ENCODE measurements at regions not wholly inside any gene's neighbourhood (a gene's known extent, or its start where the extent isn't known, plus 50 kb on each side); places are given as distances from the start of the nearest gene placed in this dataset.

GRCh38 chr3:26081806-26082205 lies 291.9 kb downstream of the OXSM start:
- H3K9me1 ChIP-seq (ENCODE audit: control insufficient read depth, extremely low read depth, insufficient read depth, low read length), result no peaks in the 10 kb centered on the region
- DNase-seq (ENCODE audit: low read depth, low spot score) (no peak), FAIRE-seq (no peak)
- no peak overlapping the region for H3K4me3 ChIP-seq (ENCODE audit: control insufficient read depth in 2 of 3, extremely low read depth in 1 of 3, insufficient read depth in 2 of 3, low read depth in 1 of 3, low read length in 3 of 3)
- H3K27ac ChIP-seq (ENCODE audit: control insufficient read depth, insufficient read depth, low read length), result no peak overlapping the region
- H3K36me3 ChIP-seq (ENCODE audit: control insufficient read depth in 2 of 2, extremely low read depth in 1 of 2, insufficient read depth in 2 of 2, low read length in 2 of 2), result no peaks in the 10 kb centered on the region
- H4K20me1 ChIP-seq (ENCODE audit: control insufficient read depth, extremely low read depth, insufficient read depth, low read length), result no peaks in the 10 kb centered on the region
- no peaks in the 10 kb centered on the region for H3K27me3 ChIP-seq (ENCODE audit: control insufficient read depth, extremely low read depth, insufficient read depth, low read length)
- dilution Hi-C loops (cut with MboI; ENCODE audit: extremely low pct_ligation_motif_present, low sequenced_read_pairs), result no loop called here
- no peak overlapping the region for H3K9ac ChIP-seq (ENCODE audit: control insufficient read depth, extremely low read depth, insufficient read depth, low read length)
- H3K79me2 ChIP-seq (ENCODE audit: control insufficient read depth, insufficient read depth, low read length), result no peaks in the 10 kb centered on the region
- TF ChIP-seq EZH2 (IDR thresholded peaks at IDR 0.05; ENCODE audit: low read length), result no peak
- TF ChIP-seq CTCF (optimal IDR thresholded peaks at IDR 0.05 in 1 of 3, IDR thresholded peaks at IDR 0.05 in 1 of 3, conservative IDR thresholded peaks at IDR 0.05 in 1 of 3; ENCODE audit: extremely low read depth in 1 of 3, insufficient read depth in 2 of 3, low read length in 3 of 3), result no peak
- no peaks in the 10 kb centered on the region for H3K9me3 ChIP-seq (ENCODE audit: control insufficient read depth, low read depth, low read length)
- no peaks in the 10 kb centered on the region for H3K4me1 ChIP-seq (ENCODE audit: control insufficient read depth, extremely low read depth, insufficient read depth, low read length)
- no peak overlapping the region for H2AFZ ChIP-seq (ENCODE audit: control insufficient read depth, low read length)
- no peak overlapping the region for H3K4me2 ChIP-seq (ENCODE audit: control insufficient read depth, extremely low read depth, insufficient read depth, low read depth, low read length)

DNA sequence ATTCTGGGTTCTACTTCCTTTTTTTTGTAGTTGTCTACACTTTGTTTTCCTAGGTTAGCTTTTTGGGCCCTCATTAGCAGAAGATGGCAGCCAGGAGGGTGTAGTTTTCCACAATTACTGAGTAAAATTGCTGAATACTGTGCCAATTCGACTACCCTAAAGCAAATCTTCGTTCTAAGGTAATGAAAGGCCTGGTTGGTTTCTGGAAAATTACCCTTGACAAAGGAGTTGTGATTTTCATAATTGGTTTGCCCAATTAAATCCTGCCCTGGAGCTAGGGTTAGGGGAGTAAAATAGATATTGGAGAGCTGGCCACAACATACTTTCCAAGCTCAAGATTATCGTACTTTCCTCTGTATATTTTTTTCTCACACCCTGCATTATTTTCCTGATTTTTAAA lies 293.0 kb downstream of the OXSM start:
- H4K20me1 ChIP-seq (ENCODE audit: control insufficient read depth, extremely low read depth, insufficient read depth, low read length), result no peaks in the 10 kb centered on the region
- no peak for FAIRE-seq
- TF ChIP-seq CTCF (optimal IDR thresholded peaks at IDR 0.05 in 1 of 3, IDR thresholded peaks at IDR 0.05 in 1 of 3, conservative IDR thresholded peaks at IDR 0.05 in 1 of 3; ENCODE audit: extremely low read depth in 1 of 3, insufficient read depth in 2 of 3, low read length in 3 of 3) (no peak), EZH2 (IDR thresholded peaks at IDR 0.05; ENCODE audit: low read length) (no peak)
- H3K79me2 ChIP-seq (ENCODE audit: control insufficient read depth, insufficient read depth, low read length), result no peaks in the 10 kb centered on the region
- no peak overlapping the region for H3K9ac ChIP-seq (ENCODE audit: control insufficient read depth, extremely low read depth, insufficient read depth, low read length)
- no peaks in the 10 kb centered on the region for H3K9me1 ChIP-seq (ENCODE audit: control insufficient read depth, extremely low read depth, insufficient read depth, low read length)
- H3K4me1 ChIP-seq (ENCODE audit: control insufficient read depth, extremely low read depth, insufficient read depth, low read length), result no peaks in the 10 kb centered on the region
- no peaks in the 10 kb centered on the region for H3K9me3 ChIP-seq (ENCODE audit: control insufficient read depth, low read depth, low read length)
- H3K27me3 ChIP-seq (ENCODE audit: control insufficient read depth, extremely low read depth, insufficient read depth, low read length), result no peaks in the 10 kb centered on the region
- no peak overlapping the region for H2AFZ ChIP-seq (ENCODE audit: control insufficient read depth, low read length)
- dilution Hi-C loops (cut with MboI; ENCODE audit: extremely low pct_ligation_motif_present, low sequenced_read_pairs), result no loop called here
- no peak overlapping the region for H3K27ac ChIP-seq (ENCODE audit: control insufficient read depth, insufficient read depth, low read length)
- DNase-seq (ENCODE audit: low read depth, low spot score), result no peak
- H3K4me3 ChIP-seq (ENCODE audit: control insufficient read depth in 2 of 3, extremely low read depth in 1 of 3, insufficient read depth in 2 of 3, low read depth in 1 of 3, low read length in 3 of 3), result no peak overlapping the region
- H3K36me3 ChIP-seq (ENCODE audit: control insufficient read depth in 2 of 2, extremely low read depth in 1 of 2, insufficient read depth in 2 of 2, low read length in 2 of 2), result no peaks in the 10 kb centered on the region
- H3K4me2 ChIP-seq (ENCODE audit: control insufficient read depth, extremely low read depth, insufficient read depth, low read depth, low read length), result no peak overlapping the region

All from keratinocyte (primary cell).